Cardiac fibroblast (primary cell): ENCODE measurements at regions not wholly inside any gene's neighbourhood (a gene's known extent, or its start where the extent isn't known, plus 50 kb on each side); places are given as distances from the start of the nearest gene placed in this dataset.

ENCODE experiments used
- DNase-seq, 2 donors: peaks; one replicate each; pipeline versions ENCODE4 v3.0.0 to v3.0.0-alpha.2; 2010; ENCODE audit warnings: low read depth in 2 of 2
- H3K4me3 ChIP-seq, 2 donors: replicated peaks in 1 of 2; 1 replicate in 1 of 2; 2 replicates in 1 of 2; pipeline ENCODE4 v1.5.1; 2011; ENCODE audit warnings: low read depth in 2 of 2, low read length in 2 of 2, mild to moderate bottlenecking in 2 of 2, moderate library complexity in 1 of 2
- TF ChIP-seq, protein P1 (sequence below): IDR thresholded peaks from one replicate; pipeline ENCODE4 v1.5.1; 2011; ENCODE audit warnings: low read depth, mild to moderate bottlenecking, low read length, inconsistent platforms

DNA sequence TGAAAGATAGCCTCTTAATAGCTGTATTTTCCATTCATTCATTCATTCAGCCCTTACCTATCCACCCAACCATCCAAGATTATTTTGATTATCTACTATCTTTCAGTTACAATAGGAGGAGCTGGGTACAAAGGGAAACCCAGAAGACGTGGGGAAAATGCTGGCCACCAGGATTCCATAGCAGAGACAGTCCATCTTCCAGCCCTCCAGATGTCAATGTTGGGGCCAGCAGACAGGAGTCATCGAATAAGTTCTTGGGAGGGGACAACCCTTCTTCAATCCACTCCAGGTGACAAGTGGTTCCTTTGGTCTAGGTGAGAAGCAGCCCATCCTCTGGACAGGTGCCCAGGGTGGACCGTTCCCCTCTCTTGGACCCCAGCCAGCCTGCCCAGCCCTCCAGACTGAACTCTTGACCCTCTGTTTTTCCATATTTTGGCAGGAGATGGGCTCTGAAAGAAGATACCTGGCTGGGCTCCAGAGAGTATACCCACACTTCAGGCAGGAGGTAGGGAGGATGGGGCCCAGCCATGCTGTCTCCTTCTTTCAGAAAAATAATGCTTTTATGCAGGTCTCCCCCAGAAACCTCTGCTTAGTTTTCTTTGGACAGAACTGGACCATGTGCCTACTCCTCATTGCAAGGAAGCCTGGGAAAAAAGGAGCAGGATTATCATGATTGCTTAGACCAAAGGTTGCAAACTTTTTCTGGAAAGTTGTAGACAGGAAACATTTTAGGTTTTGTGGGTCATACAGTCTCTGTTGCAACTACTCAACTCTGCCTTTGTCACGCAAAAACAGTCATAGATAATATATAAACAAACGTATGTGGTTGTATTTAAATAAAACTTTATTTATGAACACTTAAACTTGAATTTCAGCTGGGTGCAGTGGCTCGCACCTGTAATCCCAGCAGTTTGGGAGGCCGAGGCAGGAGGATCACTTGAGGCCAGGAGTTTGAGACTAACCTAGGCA lies 95.5 kb upstream of the SMNDC1 start:
- DNase-seq: peak in 1 of 2 donors; percentile 65
- no peak overlapping the region for H3K4me3 ChIP-seq
- TF ChIP-seq, protein P1, sequence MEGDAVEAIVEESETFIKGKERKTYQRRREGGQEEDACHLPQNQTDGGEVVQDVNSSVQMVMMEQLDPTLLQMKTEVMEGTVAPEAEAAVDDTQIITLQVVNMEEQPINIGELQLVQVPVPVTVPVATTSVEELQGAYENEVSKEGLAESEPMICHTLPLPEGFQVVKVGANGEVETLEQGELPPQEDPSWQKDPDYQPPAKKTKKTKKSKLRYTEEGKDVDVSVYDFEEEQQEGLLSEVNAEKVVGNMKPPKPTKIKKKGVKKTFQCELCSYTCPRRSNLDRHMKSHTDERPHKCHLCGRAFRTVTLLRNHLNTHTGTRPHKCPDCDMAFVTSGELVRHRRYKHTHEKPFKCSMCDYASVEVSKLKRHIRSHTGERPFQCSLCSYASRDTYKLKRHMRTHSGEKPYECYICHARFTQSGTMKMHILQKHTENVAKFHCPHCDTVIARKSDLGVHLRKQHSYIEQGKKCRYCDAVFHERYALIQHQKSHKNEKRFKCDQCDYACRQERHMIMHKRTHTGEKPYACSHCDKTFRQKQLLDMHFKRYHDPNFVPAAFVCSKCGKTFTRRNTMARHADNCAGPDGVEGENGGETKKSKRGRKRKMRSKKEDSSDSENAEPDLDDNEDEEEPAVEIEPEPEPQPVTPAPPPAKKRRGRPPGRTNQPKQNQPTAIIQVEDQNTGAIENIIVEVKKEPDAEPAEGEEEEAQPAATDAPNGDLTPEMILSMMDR: no peak

DNA sequence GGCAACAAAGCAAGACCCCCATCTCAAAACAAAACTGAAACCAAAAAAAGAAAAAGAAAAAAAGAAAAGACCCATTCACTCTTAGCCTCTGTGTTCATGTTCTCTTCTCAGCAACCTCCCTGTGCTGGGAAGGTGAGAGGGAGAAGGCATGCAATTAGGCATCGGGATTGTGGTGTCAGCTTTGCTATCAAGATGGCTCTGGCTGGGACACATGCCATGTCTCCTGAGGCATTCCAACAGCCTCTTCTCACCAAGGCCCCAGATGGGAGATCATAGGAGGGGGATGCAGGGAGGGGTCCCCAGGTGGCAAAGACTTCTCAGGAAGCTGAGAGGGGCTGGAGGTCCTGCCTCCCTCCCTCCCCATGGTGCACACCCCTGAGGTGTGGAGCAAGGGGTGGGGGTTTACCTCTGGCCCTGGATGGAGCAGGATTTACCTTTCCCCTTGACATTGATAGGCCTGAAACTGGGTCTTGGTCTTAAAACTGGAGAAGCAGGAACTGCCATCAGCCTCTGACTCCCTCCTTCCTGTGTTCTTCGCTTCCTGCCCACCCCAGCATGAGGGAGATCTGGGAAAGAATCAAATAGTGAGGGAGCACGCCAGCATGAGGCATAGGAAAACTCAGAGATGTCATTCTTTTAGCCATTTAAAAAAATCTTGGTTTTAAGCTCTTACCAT lies 96.2 kb upstream of the DUSP5 start:
- TF ChIP-seq, protein P1: no peak

DNA sequence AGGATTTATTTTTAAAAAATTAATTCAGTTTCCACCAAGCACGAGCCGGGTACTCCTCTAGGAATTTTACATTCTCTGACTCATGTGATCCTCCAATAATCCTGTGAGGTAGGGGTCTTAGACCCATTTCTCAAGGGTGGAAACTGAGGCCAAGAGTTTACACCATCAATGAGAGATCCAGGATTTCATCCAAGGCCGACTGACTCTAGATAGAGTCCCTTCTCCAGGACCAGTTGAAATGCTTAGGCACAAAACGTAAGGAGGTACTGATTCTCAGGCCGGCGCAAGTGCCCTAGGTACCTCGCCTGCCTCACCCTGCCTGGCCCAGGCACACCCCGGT lies 95.7 kb upstream of the DUSP5 start:
- TF ChIP-seq, protein P1: no peak
- H3K4me3 ChIP-seq: no peak overlapping the region
- DNase-seq: no peak

More for the DNA sequence above, 96.2 kb upstream of the DUSP5 start:
- no peak overlapping the region for H3K4me3 ChIP-seq
- DNase-seq: no peak

DNA sequence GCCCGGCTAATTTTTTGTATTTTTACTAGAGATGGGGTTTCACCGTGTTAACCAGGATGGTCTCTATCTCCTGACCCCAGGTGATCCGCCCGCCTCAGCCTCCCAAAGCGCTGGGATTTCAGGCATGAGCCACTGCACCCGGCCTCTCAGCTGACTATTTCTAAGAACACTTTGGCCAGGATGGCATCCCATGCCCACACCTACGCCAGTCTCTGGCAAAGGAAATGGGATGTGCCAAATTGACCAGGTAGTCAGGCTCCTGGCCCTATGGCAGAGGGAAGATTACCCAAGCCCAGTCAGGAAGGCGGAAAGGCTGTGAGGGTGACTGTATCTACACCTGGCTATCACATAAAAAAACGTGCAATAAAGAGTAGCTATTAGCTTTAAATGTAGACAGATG lies 94.1 kb upstream of the DUSP5 start:
- H3K4me3 ChIP-seq: no peak overlapping the region
- no peak for DNase-seq
- TF ChIP-seq, protein P1: no peak

DNA sequence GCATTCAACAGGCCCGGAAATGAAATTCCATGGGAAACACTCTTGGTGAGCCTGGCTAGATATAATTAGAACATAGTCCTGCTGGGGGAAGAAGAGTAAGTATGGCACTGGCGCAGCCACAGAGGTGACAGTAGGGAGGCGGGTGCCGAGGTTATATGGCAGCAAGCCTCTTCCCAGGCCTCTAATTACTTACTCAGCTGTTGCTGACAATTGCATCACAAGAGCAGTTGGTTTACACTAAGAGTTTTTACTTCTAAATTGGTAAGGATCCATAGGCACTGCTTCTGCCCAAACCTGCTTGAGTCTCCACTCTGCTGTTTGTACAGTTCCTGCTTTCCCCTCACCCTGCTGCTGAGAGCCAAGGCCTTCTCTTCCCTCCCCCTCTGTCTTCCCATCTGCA lies 93.3 kb upstream of the DUSP5 start:
- no peak overlapping the region for H3K4me3 ChIP-seq
- DNase-seq: no peak
- TF ChIP-seq, protein P1: no peak

DNA sequence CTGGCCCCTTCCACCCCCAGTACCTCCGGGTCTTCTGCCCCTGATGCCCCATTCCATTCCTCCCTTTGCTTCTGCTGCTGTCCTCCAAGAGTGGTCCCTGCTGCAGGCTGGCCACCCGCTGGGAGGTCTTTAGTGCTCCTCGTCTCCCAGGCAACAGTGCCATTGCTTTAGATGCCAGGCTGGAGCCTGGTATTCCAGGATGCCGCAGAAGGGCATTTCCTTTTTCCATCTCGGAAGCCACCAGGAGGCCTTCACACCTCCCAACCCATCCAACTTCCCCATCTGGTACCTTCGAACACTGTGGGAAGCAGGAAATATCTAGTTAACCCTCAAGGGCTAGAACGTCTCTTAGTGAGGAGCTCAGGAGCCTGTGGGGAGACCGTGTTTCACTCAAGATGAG lies 92.9 kb upstream of the DUSP5 start:
- TF ChIP-seq, protein P1: no peak
- DNase-seq: no peak
- no peak overlapping the region for H3K4me3 ChIP-seq
